Neural progenitor cell (in vitro differentiated cells): ENCODE measurements at regions not wholly inside any gene's neighbourhood (a gene's known extent, or its start where the extent isn't known, plus 50 kb on each side); places are given as distances from the start of the nearest gene placed in this dataset.

Experiments
- EZH2 ChIP-seq: fragments of 200-600 bp; sonication (generic); IDR thresholded peaks from 2 replicates; pipeline ENCODE4 v1.6.1; 2017; ENCODE audit warnings: antibody characterized with exemption, mild to moderate bottlenecking, moderate library complexity
- TF ChIP-seq, protein P1 (sequence below): fragments of 200-600 bp; sonication (generic); IDR thresholded peaks from 2 replicates; pipeline ENCODE4 v1.5.1; 2017; ENCODE audit warnings: antibody characterized with exemption, mild to moderate bottlenecking

DNA sequence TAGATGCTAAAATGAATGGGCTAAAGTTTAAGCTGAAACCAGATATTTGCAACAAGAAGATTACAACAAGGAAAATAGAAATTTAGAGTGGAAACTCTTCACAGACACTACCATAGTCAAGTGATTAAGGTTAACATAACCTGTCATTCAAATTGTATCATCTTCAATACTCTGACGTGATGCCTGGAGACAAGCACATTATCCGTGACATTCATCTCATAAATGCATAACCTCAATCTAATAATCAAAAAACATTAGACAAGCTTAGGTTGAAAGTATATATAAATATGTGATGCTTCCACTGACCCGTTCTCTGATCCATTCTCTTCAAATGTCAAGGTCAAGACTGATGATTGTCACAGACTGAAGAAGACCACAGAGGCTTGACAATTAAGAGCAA lies 263.8 kb upstream of the MEOX2 start:
- TF ChIP-seq, protein P1, sequence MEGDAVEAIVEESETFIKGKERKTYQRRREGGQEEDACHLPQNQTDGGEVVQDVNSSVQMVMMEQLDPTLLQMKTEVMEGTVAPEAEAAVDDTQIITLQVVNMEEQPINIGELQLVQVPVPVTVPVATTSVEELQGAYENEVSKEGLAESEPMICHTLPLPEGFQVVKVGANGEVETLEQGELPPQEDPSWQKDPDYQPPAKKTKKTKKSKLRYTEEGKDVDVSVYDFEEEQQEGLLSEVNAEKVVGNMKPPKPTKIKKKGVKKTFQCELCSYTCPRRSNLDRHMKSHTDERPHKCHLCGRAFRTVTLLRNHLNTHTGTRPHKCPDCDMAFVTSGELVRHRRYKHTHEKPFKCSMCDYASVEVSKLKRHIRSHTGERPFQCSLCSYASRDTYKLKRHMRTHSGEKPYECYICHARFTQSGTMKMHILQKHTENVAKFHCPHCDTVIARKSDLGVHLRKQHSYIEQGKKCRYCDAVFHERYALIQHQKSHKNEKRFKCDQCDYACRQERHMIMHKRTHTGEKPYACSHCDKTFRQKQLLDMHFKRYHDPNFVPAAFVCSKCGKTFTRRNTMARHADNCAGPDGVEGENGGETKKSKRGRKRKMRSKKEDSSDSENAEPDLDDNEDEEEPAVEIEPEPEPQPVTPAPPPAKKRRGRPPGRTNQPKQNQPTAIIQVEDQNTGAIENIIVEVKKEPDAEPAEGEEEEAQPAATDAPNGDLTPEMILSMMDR: no peak
- TF ChIP-seq EZH2: no peak
